ENCODE measurements at regions not wholly inside any gene's neighbourhood (a gene's known extent, or its start where the extent isn't known, plus 50 kb on each side); places are given as distances from the start of the nearest gene placed in this dataset.

DNA sequence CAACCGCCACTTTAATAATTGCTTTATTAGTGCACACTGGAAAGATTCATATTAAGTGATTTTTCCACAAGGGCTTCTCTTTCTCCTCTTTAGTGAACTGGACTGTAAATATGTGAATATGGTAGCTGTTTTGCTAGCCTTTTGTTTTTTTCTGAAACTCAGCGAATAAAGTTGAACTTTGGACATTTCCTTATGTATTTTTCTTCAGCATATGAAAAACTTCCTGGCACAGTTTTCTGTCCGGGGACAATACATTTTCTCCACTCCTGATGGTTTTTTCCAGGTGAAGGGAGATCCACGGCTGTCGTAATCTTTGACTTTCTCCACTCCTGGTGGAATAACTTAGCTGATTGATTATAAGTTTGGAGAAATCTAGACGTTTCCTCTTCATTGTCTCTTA, 457.4 kb upstream of the FAT1 start:
- Histone ChIP-seq H3K4me2 (replicated peaks; ENCODE audit: extremely low read depth, low read length, poor library complexity, severe bottlenecking) (no peak overlapping the region), H3K36me3 (replicated peaks in 1 of 2; ENCODE audit: control insufficient read depth in 1 of 2, insufficient read depth in 2 of 2, low read length in 2 of 2) (no peaks in the 10 kb centered on the region), H3K27me3 (ENCODE audit: control insufficient read depth in 2 of 2, insufficient read depth in 2 of 2, low read length in 2 of 2) (no peaks in the 10 kb centered on the region), H3K4me3 (replicated peaks in 1 of 3; ENCODE audit: low read depth in 2 of 3, low read length in 3 of 3) (no peak overlapping the region), H4K20me1 (ENCODE audit: insufficient read depth, low read length) (no peaks in the 10 kb centered on the region), H3K9me3 (replicated peaks in 1 of 2; ENCODE audit: control insufficient read depth in 1 of 2, insufficient read depth in 1 of 2, low read length in 2 of 2) (peaks cover 0 to 5% of the 10 kb centered on the region in 2 donors), H3K4me1 (ENCODE audit: control insufficient read depth in 1 of 2, insufficient read depth in 2 of 2, low read length in 2 of 2) (no peaks in the 10 kb centered on the region), H3K9ac (ENCODE audit: insufficient read depth, low read length, poor library complexity, severe bottlenecking) (no peak overlapping the region), H3K27ac (ENCODE audit: low read depth in 1 of 2, low read length in 2 of 2) (no peak overlapping the region), H3K79me2 (ENCODE audit: insufficient read depth, low read length) (no peaks in the 10 kb centered on the region), H2AFZ (ENCODE audit: insufficient read depth, low read depth, low read length, poor library complexity, severe bottlenecking) (no peak overlapping the region)
- H3K4me1 Mint-ChIP-seq = no peaks in the 10 kb centered on the region
- intact Hi-C loops (cut with micrococcal nuclease) = no loop called here
- H3K27me3 Mint-ChIP-seq (ENCODE audit: low read depth in 3 of 3) = peaks cover 0 to 1% (median 0%) of the 10 kb centered on the region in 3 donors
- H3K9me3 Mint-ChIP-seq = peaks cover 0 to 5% (median 0%) of the 10 kb centered on the region in 7 donors
- no CpG with 5 or more reads among the region's 6 CpGs for WGBS (ENCODE audit: insufficient coverage)
- H3K4me3 Mint-ChIP-seq = no peak overlapping the region
- no peak for DNase-seq
- no peaks in the 10 kb centered on the region for H3K36me3 Mint-ChIP-seq
- TF ChIP-seq, protein P1, sequence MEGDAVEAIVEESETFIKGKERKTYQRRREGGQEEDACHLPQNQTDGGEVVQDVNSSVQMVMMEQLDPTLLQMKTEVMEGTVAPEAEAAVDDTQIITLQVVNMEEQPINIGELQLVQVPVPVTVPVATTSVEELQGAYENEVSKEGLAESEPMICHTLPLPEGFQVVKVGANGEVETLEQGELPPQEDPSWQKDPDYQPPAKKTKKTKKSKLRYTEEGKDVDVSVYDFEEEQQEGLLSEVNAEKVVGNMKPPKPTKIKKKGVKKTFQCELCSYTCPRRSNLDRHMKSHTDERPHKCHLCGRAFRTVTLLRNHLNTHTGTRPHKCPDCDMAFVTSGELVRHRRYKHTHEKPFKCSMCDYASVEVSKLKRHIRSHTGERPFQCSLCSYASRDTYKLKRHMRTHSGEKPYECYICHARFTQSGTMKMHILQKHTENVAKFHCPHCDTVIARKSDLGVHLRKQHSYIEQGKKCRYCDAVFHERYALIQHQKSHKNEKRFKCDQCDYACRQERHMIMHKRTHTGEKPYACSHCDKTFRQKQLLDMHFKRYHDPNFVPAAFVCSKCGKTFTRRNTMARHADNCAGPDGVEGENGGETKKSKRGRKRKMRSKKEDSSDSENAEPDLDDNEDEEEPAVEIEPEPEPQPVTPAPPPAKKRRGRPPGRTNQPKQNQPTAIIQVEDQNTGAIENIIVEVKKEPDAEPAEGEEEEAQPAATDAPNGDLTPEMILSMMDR (IDR thresholded peaks at IDR 0.05) = no peak
- H3K27ac Mint-ChIP-seq = no peak overlapping the region

DNA sequence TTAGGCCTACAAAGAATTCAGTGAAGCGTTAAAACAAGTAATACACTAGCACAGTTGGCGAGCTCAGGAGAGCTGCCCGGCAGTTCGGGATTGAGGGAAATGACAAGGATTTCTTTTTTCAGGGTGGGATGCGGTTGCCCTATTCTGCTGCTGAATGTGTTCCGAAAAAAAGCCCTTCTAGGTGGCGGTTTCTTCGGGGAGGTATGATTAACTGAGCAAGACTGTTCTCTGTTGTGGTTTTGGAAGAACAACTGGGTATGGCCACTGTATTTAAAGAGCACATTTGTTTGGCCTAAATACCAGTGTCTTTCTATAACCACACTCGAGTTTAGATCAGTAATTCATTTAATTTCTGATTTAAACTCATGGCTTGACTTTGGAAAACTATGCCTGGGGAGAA, 459.7 kb upstream of the FAT1 start:
- Histone ChIP-seq H4K20me1 (ENCODE audit: insufficient read depth, low read length) (no peaks in the 10 kb centered on the region), H3K79me2 (ENCODE audit: insufficient read depth, low read length) (no peaks in the 10 kb centered on the region), H3K9ac (ENCODE audit: insufficient read depth, low read length, poor library complexity, severe bottlenecking) (no peak overlapping the region), H3K4me2 (replicated peaks; ENCODE audit: extremely low read depth, low read length, poor library complexity, severe bottlenecking) (no peak overlapping the region), H3K36me3 (replicated peaks in 1 of 2; ENCODE audit: control insufficient read depth in 1 of 2, insufficient read depth in 2 of 2, low read length in 2 of 2) (no peaks in the 10 kb centered on the region), H3K27ac (ENCODE audit: low read depth in 1 of 2, low read length in 2 of 2) (no peak overlapping the region), H3K27me3 (ENCODE audit: control insufficient read depth in 2 of 2, insufficient read depth in 2 of 2, low read length in 2 of 2) (no peaks in the 10 kb centered on the region), H3K4me3 (replicated peaks in 1 of 3; ENCODE audit: low read depth in 2 of 3, low read length in 3 of 3) (no peak overlapping the region), H2AFZ (ENCODE audit: insufficient read depth, low read depth, low read length, poor library complexity, severe bottlenecking) (no peak overlapping the region), H3K9me3 (replicated peaks in 1 of 2; ENCODE audit: control insufficient read depth in 1 of 2, insufficient read depth in 1 of 2, low read length in 2 of 2) (peaks cover 0 to 5% of the 10 kb centered on the region in 2 donors), H3K4me1 (ENCODE audit: control insufficient read depth in 1 of 2, insufficient read depth in 2 of 2, low read length in 2 of 2) (no peaks in the 10 kb centered on the region)
- no peaks in the 10 kb centered on the region for H3K36me3 Mint-ChIP-seq
- no peaks in the 10 kb centered on the region for H3K4me1 Mint-ChIP-seq
- peaks cover 0 to 4% (median 1%) of the 10 kb centered on the region in 7 donors for H3K9me3 Mint-ChIP-seq
- no peak overlapping the region for H3K4me3 Mint-ChIP-seq
- DNase-seq = no peak
- TF ChIP-seq, protein P1 (IDR thresholded peaks at IDR 0.05) = no peak
- H3K27ac Mint-ChIP-seq = no peak overlapping the region
- H3K27me3 Mint-ChIP-seq (ENCODE audit: low read depth in 3 of 3) = peaks cover 0 to under 1% (median 0%) of the 10 kb centered on the region in 3 donors
- intact Hi-C loops (cut with micrococcal nuclease) = no loop called here
- WGBS (ENCODE audit: insufficient coverage) = 85% methylated on average over 8 of the region's 9 CpGs
